ENCODE measurements at regions not wholly inside any gene's neighbourhood (a gene's known extent, or its start where the extent isn't known, plus 50 kb on each side); places are given as distances from the start of the nearest gene placed in this dataset.
"Not testable (repeated sequence)": the region's sequence is repeated elsewhere in the genome, so short reads cannot be mapped to it uniquely, and the experiment has no call there.

GRCh38 chr10:57689596-57690297 lies 577.9 kb downstream of the IPMK start:
- no peak for DNase-seq (ENCODE audit: low spot score)

DNA sequence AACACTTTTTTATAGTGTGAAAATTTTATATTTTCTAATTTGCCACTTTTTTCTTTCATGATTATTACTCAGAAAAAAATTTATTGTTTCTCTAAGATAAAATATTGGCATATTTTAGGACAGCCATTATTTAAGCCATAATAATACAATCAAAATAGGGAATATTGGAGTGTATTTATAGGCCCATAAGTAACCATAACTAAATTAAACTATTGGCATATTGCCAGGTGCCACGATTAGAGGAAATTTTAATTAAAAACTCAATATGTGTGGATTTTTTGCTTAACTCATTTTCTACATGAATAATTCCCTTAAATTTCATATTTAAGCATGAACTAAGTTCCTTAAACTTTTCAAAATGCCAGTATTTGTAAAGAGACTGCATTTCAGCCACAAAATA lies 587.8 kb downstream of the IPMK start:
- no peak for DNase-seq (ENCODE audit: low spot score)

- DNase-seq (ENCODE audit: low spot score) = no peak
Observed at GRCh38 chr10:57675125-57675524, 592.6 kb downstream of the IPMK start.

GRCh38 chr10:57673446-57673960 lies 594.2 kb downstream of the IPMK start:
- DNase-seq (ENCODE audit: low spot score) = no peak

GRCh38 chr10:57664815-57665214 lies 602.9 kb downstream of the IPMK start:
- DNase-seq (ENCODE audit: low spot score) = no peak

- no peak for DNase-seq (ENCODE audit: low spot score)
Observed at GRCh38 chr10:57663401-57663800, 604.3 kb downstream of the IPMK start.

DNA sequence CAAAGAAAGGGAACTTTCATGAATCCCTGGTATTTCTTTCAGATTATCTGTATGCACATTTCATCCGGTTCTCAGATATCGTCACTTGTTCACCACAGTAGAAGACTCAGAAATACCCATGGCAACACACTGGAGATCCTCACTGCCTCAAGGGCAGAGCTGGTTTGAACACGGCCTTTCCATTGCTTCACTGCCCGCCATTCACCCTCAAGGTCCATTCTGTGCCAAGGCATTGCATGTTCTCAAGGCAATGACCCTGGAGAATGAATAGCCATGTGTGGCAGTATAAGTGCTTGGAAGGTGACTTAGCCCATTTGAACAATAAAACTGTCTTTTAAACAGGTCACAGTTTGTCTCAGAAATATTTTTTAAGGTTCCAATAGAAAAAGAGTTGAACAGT lies 606.5 kb downstream of the IPMK start:
- DNase-seq (ENCODE audit: low spot score) = no peak

DNA sequence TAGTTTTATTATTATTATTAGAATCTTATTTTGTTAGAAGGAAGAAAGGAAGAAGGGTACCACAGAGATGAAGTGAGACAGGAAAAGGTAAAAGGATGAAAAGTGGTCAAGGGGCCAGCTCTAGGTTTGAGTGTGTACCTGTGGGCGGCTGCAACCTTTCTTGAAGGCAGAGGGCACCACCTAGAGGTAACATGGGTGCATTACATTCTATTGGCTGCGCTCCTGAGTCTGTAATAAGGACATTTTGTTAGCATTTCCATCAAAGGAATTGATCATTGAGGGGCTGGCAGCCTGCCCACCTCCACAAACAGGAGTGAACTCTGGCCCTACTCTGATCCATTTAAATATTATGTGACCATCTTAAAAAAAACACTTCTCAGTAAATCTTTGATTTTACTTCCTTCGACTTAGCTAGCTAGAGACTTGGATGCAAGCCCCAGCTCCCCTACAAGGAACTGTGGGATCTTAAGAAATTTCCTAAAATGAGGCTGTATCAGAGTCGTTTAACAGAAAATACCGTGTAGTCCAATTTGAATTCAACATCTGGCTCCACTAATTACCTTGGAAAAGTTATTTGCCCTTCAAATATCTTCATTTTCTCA lies 610.4 kb downstream of the IPMK start:
- DNase-seq (ENCODE audit: low spot score) = peak; percentile 4

DNA sequence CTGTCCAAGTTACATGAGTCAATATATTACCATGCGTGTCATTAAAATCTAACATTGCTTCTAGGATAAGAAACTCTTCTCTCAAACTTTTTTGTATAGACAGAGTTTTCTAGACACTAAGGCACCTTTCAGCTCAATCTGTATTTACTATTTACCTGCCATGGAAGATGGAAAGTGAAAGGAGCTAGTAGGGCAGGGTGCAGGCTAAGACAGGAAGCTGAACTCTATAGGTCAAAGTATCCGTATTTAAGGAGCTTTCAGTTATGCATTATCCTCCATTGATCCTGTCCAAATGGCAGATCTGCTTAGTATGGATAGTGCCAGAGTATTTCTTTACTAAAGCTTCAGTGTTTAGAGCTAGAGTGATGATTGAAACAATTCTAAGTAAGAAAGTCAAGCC lies 612.8 kb downstream of the IPMK start:
- no peak for DNase-seq (ENCODE audit: low spot score)

- not testable (repeated sequence) for DNase-seq (ENCODE audit: low spot score)
Observed at GRCh38 chr10:57645108-57645507, 622.6 kb downstream of the IPMK start.

DNA sequence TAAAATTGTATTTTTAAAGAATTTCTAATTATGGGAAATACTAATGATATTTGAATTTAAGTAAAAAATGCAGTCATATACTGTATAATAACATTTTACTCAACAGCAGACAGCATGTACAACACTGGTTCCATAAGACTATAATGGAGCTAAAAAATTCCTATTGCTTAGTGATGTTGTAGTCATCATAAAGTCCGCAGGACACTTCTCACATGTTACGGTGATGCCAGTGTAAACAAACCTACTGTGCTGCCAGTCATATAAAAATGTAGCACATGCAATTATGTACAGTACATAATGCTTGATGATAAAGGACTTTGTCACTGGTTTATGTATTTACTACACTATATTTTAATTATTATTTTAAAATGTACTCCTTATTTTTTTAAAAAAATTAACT lies 629.3 kb downstream of the IPMK start:
- no peak for DNase-seq (ENCODE audit: low spot score)

GRCh38 chr10:57628592-57629284 lies 639.0 kb downstream of the IPMK start:
- DNase-seq (ENCODE audit: low spot score) = peak; percentile 5

GRCh38 chr10:57627642-57628178 lies 640.0 kb downstream of the IPMK start:
- DNase-seq (ENCODE audit: low spot score) = no peak

DNA sequence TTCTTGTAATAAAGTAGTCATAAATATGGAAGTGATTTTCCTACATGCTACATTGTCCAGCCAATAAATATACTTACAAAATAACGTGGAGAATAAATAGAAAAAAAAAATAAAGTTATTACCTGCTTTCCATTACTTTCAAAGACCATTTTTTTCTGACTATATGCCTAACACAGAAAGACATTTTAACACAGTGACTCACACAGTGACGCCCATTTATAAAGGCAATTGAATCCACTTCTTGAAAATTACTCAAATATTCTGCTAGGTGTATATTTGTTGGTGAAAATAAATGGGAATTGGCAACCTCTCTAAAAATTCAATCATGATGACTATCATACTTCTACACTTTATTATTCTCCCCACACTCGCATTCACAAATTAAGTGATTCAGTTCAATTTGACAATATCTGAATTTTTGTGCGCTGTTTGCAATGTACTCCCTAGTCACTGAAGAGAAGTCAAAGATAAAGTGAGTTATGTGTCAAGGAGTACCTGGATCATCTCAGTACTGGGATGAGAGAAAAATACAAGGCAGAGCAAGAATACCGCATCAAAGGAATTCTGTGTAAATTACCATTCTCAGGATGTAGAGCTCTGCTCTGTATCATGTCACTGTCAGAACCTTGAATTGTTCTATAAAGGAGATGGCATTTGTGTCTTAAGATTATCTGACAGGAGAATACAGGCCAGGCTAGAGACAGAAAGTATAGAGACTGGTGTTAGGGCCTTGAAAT lies 642.7 kb downstream of the IPMK start:
- no peak for DNase-seq (ENCODE audit: low spot score)

DNA sequence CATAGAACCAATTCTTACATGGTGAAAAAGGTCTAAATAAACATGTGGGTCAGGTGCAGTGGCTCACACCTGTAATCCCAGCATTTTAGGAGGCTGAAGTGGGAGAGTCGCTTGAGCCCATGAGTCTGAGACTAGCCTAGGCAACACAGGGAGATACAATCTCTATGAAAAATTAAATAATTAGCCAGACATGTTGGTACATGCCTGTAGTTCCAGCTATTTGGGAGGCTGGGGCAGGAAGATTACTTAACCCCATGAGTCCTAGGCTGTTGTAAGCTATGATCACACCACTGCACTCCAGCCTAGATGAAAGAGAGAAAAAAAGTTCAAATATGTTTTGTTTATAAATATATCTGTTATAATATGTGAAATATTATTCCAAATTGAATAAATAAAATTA lies 643.6 kb downstream of the IPMK start:
- no peak for DNase-seq (ENCODE audit: low spot score)

- DNase-seq (ENCODE audit: low spot score) = no peak
Observed at GRCh38 chr10:57621466-57621865, 646.2 kb downstream of the IPMK start.

- DNase-seq (ENCODE audit: low spot score) = no peak
Observed at GRCh38 chr10:57605948-57606485, 661.7 kb downstream of the IPMK start.

DNA sequence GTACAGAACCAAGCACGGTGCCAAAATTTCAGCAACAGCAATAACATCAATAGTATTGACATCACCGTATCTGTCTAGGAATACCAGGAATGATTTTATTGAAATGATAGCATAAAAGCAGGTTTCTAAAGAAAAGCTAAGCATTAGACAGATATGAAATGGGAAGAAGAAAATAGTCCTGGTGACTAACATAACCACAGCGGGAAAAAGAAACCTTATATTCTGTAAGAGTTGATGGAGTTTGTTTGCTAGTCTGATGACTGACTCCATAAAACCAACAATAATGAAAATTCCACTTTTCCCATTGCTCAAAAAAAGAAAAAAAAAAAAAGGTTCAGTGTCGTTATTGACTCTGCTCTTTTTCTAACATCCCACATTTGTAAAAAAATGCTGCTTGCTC lies 668.3 kb downstream of the IPMK start:
- no peak for DNase-seq (ENCODE audit: low spot score)

DNA sequence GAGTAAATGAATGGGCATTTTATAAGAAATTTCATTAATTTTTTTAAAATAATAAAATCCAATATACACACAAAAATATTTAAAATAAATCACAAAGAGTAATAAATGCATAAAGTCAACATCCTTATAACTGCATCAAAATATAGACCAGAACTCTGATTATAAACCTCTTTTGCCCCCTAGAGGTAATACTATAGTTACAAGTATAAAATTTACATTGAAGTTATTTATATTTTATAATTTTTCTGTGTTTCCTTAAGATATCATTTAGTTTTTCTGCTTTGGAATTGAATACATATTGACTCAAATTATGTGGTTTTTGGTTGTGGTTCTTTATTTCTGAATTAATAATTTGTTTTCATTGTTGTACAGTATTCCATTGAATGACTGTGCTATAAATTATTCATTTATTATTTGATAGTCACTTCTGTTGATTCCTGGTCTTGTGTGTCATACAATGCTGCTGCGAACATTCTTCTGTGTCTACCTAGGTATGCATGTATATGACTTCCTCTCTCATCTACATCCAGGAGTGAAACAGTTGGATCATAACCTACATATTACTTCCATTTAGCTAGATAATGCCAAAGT lies 673.6 kb downstream of the IPMK start:
- DNase-seq (ENCODE audit: low spot score) = no peak

- DNase-seq (ENCODE audit: low spot score) = peak; percentile 1
Observed at GRCh38 chr10:57579926-57580325, 687.8 kb downstream of the IPMK start.

- no peak for DNase-seq (ENCODE audit: low spot score)
Observed at GRCh38 chr10:57562211-57562610, 705.5 kb downstream of the IPMK start.

GRCh38 chr10:57551774-57552173 lies 715.9 kb downstream of the IPMK start:
- not testable (repeated sequence) for DNase-seq (ENCODE audit: low spot score)
